ENCODE measurements at regions not wholly inside any gene's neighbourhood (a gene's known extent, or its start where the extent isn't known, plus 50 kb on each side); places are given as distances from the start of the nearest gene placed in this dataset.

DNA sequence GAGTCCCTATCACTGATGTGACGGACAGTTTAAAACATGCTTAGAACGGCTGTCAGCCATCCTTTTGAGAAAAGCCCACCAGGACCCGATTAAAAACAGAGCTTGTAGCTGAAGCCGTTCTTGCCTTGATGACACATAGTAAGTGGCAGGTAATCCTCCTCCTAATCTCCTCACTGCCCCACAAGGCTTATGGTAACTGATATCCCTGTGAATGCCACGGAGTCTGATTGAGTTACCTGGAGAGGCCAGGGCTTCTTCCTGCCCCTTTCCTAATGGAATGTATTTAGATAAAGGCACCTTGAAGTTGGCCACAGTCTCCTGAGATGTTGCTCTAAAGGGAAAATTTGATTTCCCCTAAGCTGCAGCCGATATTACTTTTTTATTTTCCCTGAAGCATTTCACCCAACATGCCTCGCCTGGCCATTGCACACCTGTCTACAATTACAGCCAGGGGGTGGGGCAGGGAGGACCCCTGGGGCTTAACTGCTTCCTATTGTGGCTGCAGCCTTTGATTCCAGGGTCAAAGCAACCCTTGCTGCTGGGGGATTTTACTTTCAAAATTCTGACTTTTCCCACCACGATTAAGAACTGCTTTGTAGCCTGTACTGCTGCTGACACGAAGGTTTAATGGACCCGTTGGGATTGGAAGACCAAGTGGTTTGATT is 169.0 kb upstream of the GPR26 start:
- no peak for DNase-seq

DNA sequence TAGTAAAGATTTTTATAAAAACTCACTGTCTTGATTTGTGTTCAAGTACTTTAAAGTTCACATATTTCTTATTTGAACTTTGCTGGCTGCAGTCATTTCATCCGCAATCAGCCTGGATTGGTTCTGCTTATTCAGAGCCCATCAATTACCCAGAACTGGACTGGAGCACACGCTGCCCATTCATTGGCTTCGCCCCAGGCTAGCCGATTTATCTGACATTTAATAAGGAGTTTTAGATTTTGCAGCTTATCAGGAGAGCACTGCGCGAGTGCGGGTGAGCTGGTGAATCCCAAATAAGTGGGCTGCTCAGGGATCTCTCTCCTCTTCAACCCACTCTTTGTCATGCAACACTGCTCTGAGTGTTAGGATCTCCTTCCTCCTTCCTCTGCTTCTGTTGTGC is 166.0 kb upstream of the GPR26 start:
- no peak for DNase-seq

DNA sequence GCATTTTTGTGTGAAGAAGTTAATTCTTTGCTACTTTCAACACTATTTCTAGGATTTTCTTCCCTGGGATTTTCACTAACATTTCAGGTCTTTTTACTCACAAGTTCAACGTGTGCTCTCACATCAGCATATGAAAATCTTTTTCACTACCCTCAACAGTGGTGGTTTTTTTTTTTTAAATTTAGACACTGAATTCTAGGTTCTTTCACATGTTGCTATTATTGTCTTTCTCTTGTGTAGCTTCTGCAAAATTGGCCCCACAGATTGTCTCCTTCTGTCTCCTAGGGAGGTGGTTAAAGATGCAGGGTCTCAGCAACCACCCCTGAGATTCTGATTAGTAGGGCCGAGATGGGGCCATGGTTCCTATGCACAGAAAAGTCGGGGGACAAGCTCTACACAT is 165.0 kb upstream of the GPR26 start:
- DNase-seq, result no peak

DNA sequence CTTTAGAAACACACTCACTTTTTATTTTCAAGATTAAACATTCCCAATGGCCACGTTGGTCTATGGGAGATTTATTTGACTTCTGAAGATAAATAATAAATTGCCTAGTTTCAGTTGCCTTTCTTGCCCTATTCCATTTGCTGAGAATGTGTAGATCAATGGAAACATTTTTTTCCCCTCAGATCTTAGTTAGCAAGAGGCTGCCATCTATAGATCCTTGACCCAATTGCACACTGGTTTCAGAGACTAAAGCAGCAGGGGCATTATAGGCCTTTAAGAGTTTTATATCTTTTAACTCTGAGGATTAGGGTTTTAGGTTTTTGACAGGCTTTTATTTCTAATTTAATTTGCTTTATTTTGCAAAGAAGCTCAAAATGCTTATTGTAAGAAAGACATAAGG is 163.2 kb upstream of the GPR26 start:
- DNase-seq, result no peak

DNA sequence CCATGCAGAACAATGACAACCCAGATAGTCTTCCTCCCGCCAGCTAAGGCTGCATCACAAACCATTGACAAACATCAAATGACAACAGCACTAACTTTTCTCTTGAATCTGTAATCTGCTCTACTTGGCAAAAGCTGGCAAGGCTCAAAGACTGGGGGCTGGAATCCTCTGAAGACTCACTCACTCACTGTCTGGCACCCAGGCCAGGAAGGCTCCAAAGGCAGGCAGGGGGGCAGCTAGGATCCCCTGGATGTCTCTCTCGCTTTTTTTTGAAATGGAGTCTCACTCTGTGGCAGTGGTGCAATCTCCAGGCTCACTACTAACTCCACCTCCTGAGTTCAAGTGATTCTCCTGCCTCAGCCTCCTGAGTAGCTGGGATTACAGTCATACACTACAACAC is 159.7 kb upstream of the GPR26 start:
- DNase-seq, result no peak

DNA sequence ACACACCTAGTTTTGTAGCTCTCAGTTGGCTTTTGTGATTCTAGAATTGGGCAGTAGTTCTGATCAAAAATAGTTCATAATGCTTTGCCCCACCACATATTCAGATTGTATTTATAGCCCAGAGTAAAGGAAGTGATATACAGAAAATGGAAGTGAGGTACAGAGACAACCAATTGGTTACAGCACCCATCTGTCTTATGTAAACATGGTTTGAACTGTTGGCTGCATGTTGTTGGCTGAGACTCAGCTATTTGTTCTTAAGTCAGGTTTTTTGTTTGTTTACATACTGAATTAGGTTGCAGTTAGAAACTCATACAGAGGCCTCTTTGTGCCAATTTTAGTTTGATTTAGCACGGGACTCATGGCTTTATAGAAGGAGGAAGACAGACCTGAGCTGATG is 158.9 kb upstream of the GPR26 start:
- DNase-seq, result peak; percentile 35

DNA sequence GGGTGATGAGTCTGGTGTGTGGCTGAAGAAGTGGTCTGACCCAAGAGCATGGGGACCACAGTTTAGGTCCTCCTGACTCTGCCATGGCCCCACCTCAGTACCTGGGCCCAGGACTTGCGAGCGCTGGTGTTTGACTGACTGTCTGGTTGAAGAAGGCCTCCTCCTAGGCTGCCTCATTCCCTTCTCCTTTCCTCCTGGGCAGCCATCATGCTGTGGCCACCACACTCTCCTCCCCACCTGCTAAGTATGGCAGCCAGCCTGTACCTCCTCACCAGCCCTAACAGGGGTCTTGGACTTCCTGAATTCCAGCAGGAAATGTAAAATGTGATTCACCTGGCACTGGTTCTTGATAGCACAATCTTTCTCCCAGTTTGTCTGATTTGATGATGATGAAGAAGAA is 156.8 kb upstream of the GPR26 start:
- no peak for DNase-seq

DNA sequence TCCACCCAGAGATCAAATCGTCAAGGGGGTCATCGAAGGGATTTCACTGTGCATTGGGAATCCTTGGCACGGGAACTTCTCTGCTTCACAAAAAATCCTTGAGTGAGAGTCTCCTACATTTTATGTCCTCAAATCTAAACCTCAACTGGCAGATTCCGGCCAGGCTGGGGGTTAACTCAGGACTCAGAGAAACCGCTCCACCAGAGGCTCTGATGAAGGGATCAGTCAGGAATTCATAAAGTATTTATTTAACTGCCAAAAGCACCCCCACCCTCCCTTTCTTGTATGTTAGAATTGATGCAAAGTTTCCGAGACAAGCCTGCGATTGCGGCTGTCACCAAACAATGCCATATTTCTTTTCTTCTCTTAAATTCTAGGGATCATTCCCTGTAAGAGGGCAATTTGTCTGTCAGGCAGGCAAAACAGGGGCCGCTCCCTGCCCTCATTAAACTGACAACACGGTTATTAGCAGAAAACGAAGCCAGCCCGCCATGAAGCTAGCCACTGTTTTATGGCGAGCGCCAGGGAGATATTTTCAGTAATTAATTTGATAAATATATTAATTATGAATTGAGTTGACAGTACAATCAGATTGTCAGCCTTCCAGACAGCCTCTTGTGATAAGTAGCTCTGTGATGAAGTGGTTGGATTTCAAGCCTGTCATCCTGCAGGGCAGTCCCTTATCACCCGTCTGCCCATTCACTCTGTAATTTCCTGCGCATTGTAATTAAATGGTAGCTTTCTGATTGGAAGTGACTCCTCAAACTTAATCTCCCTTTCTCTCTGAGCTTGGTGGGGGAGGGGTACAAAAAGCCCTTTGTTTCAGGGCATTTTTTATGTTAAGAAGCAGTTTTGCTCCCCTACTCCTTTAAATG is 153.0 kb upstream of the GPR26 start:
- no peak for DNase-seq

DNA sequence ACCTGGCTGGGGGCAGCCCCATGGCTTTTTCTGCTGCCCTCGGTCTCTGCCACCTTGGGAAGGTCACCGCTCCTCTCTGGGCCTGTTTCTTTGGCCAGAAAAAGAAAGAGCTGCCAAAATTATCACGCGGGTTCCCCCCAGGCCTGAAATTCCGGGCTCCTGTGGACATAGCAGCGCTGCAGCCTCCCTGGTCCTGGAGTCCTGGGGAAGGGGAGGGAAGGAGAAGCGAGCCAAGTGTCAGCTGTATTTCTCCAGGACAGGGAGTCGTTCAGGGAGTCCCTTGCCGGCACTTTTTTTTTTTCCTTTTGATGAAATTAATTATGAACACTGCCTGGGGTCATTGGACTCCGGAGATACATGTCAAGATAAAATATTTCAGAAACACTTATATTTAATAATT is 152.3 kb upstream of the GPR26 start:
- no peak for DNase-seq

DNA sequence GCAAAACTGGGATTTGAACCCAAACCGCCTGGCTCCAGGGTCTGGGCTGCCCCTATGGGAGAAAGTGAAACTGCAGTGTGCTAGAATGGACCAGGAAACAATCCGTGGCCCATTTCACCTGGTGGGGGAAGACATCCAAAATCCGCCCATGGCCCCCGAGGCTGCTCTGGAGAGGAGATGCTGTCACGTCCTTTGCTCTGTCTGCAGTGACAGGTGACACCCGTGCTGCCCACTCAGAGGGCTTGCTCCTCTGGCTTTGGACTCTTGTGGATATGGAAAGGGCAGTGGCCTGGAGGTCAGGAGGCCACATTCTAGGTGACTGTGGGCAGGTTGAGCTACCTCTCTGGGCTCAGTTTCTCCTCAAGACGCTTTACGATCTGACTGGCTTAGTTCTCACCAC is 151.2 kb upstream of the GPR26 start:
- no peak for DNase-seq

DNA sequence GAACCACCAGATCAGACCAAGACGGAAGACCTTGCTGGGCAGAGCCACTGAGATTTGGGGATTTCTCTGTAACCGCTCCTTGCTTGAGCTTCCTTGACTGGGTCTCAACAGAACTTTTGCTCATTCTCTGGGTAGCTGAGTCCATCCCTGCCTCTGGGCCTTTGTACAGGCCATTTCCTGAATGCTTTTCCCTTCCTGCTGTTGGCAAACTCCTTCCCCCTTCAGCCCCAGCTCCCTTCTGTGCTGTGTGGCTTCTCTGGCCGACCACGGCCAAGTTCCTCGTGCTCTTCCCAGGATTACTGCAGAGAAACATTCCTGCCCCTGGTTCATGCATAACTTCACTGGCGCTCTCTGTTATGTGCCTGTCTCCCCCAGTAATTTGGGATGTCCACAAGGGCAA is 150.5 kb upstream of the GPR26 start:
- DNase-seq, result no peak

DNA sequence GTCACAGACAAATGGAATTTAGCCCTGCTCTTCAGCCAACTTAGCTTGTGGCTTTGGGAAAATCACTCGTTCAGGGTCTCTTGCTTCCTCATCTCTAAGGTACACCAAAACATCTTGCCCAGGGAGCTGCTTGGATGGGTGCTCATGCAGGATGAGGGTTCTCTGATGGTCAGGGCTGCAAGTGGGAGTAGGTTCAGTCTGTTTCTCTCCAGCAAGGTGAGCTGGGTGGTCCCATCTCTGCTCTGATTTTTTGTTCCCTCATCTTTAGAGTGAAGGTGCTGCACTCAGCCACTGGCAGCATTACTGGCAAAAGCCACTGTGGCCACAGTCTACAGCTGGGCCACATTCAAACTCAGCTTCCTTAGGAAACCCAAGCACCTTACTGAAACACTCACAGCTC is 149.9 kb upstream of the GPR26 start:
- no peak for DNase-seq

DNA sequence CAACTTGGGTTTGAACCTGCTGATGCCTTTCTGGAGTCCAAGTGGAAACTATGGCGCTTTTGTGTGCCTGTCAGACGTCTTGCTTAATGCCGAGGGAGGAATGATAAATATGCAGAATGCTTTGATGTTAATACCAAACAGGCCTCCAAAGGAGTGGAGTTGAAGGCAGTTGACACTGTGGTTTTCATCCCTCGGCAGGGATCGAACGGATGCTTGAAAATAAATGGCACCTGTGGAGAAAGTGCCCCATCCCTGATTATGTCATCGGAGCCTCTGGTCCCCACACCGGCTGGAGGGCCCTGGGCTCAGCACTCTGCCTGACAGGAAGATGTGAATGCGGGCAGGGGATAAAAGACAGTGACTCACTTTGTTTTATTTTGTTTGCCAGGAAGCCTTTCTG is 148.7 kb upstream of the GPR26 start:
- DNase-seq, result no peak

DNA sequence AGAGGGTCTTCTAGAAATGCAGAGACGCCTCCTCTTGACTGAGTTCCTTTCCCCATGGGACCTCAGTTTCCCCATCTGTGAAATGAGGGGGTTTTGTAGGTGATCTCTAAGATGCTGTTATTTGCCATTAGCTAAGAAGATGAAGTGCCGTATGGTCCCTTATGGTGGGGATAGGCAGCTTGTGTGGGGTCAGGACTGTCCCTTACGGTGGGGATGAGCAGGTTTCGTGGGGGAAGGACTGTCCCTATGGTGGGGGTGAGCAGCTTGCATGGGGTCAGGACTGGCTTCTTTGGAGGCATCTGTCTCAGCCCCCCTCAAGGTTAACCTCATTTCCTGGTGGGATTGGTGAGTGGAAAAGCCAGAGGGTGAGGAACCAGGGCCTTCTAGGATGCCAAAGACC is 148.3 kb upstream of the GPR26 start:
- DNase-seq, result no peak

DNA sequence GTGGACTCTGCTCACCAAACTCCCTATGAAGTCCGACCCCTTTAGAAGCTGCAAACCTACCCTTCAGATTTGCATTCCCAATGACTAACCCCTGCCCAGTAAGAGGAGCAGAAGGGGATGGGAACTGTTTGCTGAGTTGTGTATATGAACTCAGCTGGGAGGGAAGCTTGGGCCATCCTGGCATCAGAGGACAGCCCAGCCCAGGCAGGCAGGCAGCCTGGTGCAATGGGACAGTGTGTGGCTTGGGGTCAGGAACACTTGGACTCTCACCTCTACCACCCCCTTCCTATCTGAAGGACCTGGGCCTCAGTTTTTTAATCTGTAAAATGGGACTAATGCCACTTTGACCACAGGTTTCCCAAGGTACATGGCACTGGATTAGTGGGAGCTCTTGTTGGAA is 147.4 kb upstream of the GPR26 start:
- DNase-seq, result no peak

DNA sequence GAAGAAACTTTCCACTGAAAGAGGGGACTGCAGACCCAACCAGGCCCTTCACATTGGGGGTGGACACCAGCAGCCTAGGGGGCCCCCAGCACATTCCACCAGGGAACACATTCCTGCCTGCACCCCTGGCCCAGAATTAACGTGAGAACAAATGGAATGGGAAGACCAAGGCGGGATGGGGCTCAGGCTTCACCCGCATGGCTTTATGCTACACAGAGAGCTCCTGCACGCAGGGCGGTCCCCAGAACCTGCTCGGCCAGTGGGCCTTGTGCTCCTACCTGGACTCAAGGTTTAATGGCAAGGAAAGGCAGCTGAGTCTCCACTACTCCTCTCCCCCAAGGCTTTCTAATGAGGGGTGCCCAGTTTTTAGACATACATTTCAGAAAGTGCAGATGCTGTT is 146.3 kb upstream of the GPR26 start:
- DNase-seq, result no peak

DNA sequence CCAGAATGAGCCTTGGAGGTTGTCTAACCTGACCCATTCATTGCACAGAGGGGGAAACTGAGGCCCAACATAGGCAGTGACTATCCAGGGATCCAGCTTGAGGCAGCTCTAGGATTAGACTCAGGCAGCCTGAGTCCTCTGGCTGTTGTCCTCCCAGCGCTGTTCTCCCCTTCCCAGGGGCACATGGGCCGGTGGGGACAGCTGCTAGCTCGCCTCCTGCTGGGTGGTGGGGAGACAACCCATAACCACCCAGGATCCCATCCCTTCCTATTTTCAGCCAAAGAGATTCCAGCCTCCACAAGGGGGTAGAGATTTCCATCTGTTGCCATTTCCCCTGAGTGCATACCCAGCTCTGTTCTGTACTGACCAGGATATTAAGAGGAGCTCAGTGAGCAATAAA is 145.1 kb upstream of the GPR26 start:
- no peak for DNase-seq

DNA sequence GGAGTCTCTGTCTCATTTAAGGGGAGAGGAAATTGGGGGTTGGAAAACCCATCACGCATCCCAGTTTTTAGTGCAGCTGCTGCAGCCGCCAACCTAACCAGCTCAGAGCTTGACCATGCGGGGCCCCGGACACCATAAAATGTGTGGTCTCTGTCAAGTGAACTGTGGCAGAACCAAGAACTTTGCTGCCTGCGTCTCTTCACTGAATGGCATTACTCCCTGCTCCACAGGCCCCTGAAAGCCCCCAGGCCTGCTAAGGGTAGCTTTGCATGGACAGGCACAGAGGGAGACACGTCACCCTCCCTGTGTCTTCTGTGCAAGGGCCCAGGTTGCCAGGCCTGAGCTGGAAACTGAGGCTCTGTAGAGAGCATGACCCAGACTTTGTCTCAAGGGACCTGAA is 144.6 kb upstream of the GPR26 start:
- no peak for DNase-seq

DNA sequence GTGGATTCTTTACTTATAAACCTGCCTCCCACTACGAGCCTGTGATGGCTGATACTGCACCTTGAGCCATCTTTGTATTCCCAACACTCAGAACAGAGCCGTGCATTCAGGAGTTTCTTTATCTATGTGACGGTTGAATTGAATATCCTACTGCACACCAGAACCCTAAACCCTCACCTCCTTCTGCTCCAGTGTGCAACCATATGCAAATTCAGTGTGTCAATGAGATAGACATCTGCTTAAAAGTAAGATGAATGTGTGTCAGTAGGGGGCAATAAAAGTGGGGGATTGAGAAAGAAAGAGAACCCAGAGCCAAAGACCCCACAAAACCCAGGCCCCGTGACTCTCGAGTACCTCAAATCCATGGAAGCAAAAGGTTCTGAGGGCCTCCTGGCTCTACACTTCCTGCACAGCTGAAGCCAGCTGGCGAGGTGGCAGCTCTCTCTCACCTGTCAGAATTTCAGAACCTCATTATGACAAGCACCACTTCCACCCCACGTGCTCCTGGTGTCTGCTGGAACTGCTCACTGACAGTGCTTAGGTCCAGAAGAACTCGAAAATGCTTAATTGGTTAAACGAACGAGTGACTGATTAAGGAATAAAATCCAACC is 143.3 kb upstream of the GPR26 start:
- no peak for DNase-seq

DNA sequence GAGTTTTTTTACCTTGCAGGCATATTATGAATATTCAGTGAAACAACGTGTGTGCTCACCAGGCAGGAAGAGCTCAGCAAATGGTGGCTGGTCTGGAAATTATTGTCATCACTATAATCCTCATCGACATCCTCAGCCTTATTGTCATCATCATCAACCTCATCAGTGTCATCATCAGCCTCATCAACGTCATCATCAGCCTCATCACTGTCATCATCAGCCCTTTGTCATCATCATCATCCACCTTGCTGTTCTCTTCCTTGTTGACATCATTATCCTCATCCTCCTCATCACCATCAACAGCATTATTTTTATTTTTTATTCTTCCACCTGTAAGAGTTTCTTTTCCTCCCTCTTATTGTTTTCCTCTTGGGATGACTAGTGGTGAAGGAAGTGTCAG is 142.3 kb upstream of the GPR26 start:
- no peak for DNase-seq

DNA sequence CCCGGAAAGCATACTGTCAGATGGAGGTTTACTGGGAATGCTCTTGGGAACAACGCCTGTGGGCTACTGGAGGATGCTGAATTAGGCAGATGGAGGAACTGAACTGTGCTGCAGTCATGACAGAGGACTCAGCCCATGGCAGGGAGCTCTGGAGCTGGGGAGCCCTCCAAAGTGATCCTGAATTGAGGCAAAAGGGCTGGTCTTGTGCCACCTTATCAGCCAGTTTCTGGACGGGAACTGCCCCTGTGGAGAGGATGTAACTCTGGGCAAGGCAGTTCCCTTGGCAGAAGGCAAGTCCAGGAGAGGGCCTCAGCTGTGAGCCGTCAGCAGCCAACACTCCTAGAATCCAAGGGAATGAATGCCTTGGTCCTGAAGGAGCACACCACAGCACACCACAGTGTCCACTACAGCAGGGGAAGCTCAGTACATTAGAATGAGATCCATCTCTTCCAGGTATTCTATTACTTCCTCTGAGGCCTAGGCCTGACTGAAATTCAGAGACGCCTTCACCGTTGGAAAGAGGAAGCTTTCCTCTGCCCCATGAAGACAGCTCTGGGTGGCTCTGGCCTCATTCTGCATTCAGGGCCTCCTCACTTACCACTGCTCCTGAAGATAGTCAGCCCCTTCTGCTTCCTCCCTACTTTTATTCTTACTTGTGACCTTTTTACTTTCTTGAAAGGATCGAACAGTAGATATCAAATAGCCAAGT is 139.6 kb upstream of the GPR26 start:
- no peak for DNase-seq

DNA sequence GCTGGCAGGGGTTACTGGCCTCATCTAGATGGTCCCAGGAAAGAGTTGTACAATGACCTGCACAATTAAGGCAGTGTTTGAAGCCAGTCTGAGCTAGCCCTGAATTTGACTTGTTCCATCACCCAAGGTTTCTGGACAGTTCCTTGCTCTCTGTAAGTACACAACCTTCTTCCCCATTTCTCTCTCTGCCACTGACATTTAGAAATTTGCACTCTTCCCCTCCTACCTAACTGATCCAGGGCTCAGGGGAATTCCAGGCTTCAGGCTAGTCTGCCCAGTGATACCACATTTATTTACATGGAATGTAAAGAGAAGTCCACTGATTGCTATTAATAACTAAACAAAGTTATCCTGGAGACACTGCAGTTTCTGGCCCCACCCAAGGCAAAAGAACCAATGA is 139.0 kb upstream of the GPR26 start:
- DNase-seq, result no peak

DNA sequence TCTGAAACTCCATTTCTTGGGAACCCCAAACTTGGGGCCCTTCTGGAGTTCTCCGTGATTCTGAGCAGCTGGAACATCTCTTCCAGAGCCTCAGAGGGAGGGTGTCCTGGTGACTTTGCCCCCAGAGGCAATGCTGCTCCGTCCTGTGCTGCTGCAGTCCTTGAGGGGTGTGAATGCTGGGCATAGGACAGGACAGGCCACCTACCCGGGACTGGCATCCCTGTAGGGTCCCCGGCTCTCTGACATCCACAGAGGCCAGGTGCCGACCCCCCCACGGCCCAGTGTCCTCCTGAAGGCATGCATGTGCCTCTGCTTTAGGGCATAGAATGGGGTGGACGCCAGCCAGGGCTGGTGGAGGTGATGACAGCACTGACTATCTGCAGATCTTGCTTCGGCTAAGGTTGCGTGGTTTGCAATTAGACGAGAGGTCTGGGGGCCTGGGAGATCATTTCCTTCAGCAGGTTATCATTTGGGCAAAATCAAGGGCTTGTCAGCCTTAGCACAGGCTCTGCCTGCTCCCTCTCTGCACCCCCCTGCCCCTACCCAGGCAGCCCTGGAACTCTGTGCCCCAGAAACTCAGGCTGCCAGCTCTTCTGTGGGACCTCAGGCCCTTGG is 136.9 kb upstream of the GPR26 start:
- DNase-seq, result no peak

Data from tongue (tissue), 1 donor.